Non-pigmented ciliary epithelial cell (primary cell): ENCODE measurements at regions not wholly inside any gene's neighbourhood (a gene's known extent, or its start where the extent isn't known, plus 50 kb on each side); places are given as distances from the start of the nearest gene placed in this dataset.
A peak's percentile ranks its signal among the peaks of the same experiment; 100 is the strongest.
"Not testable (repeated sequence)": the region's sequence is repeated elsewhere in the genome, so short reads cannot be mapped to it uniquely, and the experiment has no call there.

Experiments
- DNase-seq: peaks from one replicate; pipeline ENCODE4 v3.0.0-alpha.2; 2010; ENCODE audit warnings: low read depth

DNA sequence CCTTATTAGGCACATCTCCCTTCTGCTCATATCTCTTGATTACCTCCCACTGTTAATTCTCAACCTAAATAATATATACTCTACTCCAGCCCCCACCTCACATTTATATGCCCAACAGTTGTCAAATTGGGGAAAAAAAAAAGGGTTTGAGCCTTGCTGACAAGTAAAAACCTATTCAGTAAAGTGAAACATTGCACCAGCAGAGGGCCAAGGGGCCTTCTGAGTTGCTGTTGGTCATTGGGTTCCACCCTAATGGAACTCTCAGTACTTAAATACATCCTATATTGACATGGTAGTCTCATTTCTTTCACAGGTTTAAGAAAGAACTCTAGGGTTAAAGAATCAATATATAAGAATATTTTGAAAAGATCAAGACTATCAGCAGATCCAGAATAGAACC is 362.2 kb downstream of the SMARCA1 start:
- no peak for DNase-seq

DNA sequence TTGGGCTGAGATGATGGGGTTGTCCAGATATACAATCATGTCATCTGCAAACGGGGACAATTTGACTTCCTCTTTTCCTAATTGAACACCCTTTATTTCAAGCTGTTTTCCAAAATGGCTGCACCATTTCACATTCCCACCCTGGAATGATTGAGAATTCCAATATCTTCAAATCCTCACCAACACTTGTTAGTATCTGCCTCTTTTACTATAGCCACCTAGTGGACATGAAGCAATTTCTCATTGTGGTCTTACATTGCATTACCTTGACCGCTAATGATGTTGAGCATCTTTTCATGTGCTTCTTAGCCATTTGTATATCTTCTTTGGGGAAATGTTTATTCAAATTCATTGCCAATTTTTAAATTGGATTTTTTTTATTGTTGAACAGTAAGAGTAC is 364.8 kb downstream of the SMARCA1 start:
- DNase-seq: no peak

DNA sequence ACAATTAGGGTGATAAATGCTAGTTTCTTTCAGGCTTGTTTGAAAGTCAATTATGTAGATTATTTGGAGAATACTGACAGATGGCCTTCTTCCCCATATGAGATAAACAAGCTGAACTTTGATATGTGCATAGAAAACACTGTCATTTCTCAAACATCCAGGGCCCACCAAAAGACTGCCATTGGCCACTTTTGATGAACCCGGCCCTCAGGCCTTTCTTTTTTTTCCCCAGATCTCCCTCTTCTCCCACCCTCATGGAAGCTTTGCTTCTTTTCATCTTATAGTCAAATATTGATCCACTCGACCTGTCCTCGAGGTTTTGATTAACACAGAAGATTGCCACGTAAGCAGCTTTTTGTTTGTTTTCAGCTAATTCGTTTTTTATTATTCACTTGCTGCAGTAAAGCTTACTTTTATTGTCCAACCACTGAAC is 377.4 kb downstream of the SMARCA1 start:
- no peak for DNase-seq

DNA sequence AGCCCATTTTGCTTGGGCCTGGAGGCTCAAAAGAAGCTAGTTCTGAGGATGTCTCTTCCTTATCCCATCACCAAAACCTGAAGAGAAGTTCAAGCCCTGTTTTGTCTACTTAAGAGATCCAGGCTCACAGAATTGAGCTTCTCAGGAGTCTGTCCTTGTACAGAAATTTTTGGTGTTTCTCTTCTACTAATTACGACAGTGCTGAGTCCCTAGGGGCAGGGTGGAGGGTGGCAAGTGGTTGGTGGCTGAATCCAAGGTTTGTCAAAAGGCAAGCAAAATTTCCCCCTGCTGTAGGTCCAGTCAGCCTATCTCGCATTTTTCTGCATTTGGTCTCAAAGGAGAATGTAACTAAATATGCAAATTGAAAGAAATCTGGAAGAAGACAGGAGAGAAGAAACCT is 377.9 kb downstream of the SMARCA1 start:
- no peak for DNase-seq

DNA sequence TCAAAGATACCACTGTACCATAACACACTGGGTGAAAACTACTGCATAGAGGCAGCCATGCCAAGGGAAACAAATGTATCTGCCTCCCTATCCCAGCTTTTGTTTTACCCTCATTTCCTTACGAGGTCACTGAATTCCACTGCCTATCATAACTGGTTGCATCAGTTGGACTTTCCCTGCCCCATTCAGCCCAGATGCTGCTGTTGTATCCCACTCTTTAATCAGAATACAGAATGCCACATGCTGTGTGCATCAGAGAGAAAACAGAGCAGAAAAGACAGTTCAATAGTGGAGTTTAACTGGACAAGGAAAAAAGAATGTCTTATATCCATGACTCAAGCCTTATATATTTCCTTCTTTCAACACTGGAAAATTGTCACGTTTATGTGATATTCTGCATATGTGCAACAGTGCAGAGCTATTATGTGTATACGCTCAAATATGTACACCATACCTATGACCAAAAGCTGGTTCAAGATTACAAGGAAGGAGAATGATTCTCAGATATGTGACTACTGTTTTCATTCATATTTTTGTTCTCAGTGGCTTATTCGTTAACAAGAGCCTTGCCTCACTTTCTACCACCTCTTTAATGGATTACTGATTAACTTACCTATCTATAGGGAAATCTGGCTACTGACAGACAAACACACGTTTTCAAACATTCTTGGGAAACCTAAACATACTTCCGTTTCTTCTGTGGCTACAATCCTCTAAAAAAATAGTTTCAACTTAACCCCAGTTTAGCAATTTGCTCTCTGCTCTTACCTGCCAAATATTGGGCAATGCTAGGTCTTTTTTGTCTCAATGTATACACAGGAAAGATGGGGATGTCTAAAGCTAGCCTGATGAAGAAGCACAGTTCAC is 378.9 kb downstream of the SMARCA1 start:
- DNase-seq: peak; percentile 26

DNA sequence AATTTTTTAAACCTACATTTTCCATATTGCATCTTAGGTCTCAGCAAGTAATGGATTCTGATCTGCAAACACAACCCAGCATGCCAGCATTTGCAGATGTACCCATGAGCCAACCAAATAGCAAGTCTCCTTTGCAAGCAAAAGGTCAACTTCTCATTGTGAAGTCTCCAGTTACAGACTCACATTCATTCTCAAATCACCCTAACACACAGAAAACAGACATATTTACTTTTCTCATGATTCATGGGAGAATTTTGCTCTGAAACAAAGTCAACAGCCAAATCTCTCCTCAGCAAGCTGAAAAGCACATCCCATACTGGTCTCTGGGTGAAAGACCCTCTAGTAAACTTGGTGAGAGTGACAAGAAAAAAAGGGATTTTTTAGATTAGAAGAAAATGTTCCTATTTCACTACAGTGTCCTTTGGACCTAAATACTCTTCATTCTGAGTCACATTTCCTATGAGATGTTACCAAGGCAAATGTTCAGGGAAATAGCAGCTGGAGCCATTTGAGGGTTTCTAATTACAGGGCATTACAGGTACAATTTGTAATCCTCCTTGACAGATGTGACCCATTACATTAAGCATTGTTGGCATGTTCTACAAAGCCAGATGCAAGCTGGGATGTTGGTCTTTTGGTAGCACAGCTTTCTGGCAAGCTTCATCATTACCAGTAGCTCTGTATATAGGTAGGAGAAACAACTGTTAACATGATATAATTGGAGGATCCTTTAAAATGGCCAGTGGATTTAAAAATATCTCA is 383.3 kb downstream of the SMARCA1 start:
- DNase-seq: peak; percentile 17

DNA sequence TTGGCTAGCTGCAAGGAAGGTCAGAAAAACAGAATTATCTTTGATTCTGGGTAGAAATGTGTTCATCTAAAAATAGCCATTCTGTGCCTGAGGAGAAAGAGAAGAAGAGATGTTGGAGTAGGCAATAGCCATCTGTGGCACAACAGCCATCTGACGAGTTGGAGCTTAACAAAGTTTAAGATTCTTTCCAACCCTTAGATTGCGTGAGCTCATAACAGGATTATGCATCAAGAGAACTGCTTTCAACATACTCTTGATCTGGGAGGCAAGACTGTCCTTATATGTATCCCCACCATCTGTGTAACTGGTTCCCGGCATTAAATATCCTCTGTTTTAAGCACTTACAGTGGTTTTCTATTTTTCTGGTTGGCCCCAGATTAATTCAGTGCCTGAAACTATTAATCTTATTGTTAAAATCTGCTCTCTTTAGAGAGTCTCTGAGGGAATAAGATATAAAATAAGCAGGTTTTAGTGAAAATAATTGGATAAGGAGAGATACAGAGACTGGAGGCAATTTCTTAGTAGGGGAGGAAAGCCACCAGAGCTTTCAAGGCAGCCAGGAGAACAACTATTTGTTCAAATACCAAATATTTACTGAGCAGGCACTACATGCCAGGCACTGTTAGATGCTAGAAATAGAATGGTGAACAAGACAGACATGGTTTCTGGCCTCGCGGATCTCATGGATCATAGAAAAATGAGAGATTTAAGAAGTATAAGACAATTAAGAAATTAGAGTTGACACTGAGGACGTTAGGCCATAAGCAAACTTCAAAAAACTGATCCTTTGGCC is 398.0 kb downstream of the SMARCA1 start:
- DNase-seq: no peak

DNA sequence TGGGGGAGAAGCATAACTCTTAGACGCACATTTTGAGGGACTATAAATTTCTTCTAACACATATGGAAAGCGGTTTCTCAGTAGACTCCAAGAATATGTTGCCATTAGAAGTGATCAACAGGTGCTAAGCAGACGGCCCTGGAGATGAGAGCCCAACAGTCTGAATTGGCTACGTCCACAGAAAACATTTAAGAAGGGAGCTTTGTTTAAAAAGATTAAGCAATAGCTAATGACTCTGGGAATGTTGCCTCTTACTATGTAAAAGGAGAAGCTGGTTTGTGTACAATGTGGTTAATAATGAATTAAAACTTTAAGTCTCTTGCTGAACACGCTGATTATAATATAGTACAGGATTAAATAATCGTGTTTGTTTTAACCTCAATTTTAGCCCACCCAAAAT is 399.5 kb downstream of the SMARCA1 start:
- no peak for DNase-seq

DNA sequence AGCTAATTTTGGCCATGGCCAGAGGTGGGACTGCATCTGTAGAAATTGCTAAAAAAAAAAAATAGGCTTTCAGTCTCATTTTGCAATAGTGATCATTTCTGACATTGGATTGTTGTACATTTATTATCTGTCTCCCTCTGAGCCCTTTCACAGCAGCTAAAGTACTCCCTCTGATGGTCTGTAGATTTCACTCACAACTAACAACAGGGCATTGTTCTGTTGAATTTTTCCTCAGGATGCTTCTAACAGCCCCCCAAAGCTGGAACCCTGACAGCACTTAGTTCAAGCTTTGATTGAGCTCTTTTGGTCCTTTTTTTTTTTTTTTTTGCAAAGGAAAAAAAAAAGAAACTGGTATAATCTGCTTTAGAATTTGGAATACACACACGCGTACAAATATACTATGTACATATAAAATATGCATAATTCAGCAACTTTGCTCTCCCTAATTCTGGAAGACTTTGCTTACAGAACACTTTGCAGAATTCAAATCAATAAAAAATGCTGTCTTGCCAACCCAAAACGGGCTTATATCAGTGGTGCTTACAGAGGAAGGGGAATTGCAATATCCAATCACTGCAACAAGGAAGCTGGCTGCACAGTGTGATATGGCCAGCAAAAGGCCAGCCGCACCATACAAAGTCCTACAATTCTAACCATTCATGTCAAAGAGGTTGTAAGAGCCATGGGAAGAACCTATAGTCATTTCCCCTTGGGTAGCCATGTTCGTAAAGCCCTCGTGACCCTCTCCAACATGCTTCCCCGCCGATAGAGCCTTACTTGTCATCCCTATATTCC is 406.4 kb downstream of the SMARCA1 start:
- DNase-seq: no peak

DNA sequence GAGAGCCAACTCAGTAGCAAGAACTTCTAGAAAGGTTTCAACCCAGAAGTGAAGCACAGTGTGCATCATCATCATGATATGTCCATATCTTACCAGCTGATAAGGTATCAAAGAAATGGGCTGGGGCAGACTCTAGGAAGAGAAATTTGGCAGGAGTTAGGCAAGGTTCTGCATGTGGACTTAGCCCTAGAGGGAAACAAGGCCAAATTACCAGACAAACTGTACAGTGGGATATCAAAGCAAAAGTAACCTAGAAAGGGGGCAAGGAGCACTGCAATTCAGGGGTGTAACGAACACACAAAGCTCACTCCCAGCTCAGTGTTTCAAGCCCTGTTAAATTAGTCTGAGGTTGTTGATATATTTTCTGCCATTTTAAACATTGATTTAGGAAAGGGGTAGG is 407.4 kb downstream of the SMARCA1 start:
- DNase-seq: no peak

DNA sequence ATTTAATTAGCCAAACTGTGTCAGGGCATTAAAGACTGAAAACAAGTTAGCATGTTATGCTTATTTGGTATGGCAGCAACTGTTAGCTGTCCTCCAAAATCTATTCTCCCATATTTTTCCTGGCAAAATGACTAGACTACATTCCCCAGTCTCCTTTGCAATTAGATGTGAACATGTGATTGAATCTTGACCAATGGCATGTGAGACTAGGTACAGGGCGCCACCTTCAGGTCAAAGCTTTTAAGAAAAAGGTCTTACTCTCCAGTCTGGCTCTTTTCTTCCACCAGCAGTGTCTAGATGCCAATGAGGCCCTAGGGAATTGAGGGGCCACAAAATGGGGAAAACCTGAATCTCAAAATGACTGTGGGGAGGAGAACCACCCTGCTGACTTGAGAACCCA is 408.2 kb downstream of the SMARCA1 start:
- no peak for DNase-seq

DNA sequence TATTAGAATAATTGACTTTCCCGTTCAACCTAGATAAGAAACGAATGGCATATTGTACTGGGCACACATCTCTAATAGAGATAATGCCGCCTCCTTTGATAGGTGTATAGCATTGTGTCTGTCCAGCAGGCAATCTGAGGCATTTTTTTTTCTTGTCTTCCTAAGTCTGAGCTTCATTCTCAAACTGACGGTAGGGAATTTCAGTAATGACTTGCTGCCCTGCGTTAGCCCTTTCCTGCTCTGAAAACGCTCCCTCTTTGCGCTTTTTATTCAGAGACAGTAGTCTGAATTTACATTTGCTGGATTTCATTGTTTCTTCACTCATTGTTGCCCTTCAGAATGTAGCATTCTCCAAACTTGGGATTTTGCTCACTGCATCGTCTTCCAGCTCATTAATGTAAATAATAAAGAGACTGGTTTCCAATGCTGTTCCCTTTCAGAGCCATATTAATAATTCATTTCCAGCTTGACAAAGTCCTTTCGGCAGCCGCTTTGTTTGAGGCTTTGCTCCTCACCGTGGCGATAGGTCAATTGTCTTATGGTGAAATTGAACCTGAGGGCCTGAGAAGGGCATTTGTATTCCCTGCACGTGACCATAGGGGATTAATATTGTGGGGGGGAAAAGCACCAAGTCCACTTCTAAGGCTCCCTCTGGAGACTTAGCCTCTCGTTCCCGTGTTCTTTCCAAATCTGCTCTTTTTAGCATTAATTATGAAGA is 412.1 kb downstream of the SMARCA1 start:
- DNase-seq: no peak

DNA sequence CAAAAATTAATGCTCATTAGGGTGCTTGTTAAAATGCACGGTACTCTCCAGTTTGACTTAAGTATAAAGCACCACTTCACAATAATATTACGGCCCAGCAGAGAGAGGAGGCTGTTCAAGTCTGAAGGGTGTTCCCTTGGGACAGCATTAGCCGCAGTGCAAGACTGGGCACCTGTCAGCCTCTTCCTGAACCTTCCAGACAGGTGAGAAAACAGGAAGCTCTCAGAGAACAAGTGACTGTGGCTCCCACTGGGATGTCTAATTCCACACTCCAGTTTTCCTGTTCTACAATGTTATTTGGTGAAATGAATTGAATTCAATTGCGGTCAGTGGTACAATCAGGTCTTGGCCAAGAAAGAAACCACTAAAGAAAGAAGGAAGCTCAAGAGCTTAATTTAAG is 414.4 kb downstream of the SMARCA1 start:
- DNase-seq: no peak

DNA sequence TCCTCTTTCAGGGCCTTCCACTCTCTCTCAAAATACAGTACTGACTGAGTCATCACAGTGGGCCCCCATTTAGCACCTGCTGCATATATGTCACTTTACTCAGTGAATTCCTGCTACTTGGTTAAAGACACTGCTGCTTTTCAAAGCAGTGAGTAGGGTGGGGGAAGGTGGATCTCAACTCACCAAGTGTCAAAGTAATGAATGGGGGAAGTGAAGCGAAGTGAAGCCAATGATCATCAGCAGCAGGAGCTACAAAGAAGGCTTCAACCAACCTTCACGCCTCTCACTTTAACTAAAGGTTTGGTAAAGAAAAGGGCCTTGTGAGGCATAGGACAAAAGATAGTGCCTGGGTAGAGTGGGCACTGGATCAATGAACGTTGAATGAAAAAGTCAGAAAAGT is 424.1 kb downstream of the SMARCA1 start:
- no peak for DNase-seq

DNA sequence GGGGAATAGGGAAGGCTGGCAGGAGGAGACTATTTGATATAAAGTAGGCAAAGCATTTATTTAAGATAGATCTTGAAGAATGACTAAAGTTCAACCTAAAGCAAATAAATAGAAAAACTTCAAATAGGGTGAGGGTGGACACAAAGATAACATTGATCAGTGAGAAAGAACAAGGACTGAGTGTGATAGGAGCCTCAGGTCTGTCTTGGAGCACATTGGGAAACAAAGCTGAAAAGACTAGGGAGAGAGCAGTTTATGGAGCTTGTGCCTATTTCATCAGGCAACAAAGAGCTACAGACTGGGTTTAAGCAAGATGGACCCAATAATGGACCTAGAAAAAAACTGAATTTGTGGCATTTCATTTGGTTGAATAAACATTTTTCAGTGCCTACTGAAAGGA is 425.6 kb downstream of the SMARCA1 start:
- no peak for DNase-seq

DNA sequence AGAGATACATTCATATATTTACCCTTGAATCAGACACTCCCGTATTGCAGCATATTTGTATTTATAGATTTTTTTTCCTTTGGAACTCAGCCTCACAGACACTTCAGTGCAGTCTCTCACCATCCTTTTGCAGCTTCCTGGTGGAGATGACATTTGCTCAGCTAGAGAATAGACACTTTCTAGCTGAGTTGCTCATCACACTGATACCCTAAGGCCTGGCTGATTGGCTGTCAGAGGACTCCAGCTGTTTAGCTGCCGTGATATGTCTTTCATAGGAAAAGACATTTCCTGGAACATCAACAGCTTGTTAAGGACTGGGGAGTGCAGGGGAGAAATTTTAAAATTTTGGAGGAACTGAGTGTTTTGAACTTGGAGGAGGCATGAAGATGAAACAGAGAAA is 429.6 kb downstream of the SMARCA1 start:
- no peak for DNase-seq

DNA sequence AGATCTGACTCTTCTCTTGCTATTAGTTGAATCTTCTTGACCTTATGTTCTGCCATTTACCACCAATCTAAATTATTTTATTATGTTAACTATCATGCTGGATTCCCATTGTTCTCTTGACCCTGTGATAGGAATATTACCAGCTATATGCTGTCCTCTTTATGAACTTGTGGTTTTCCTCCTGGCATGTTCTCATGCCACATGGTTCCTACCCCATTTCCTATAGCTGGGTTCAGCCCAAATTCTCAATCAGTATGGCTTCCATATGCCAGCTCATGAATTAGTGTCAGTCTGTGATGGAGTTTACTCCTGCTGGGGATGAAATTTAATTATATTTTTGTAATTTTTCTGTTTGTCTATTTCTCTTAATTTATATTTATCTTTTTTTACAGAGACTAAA is 430.5 kb downstream of the SMARCA1 start:
- no peak for DNase-seq

DNA sequence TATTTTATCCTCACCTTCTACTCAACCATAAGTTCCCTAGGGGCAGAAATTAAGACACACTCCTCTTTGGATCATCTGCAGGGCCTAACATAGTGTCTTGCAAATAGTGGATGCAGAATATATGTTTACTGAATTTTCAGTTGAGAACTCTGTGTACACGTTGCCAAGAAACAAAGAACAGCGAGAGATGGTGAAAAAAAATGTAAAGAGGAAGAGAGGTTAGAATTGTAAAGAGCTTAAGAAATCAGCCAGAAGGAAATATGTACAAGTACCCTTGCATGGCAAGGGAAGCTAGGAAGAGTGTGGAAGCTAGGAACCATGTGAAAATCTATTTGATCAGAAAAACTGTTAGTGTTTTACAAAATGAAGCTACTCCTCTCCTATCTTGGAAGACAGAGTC is 431.0 kb downstream of the SMARCA1 start:
- DNase-seq: no peak

DNA sequence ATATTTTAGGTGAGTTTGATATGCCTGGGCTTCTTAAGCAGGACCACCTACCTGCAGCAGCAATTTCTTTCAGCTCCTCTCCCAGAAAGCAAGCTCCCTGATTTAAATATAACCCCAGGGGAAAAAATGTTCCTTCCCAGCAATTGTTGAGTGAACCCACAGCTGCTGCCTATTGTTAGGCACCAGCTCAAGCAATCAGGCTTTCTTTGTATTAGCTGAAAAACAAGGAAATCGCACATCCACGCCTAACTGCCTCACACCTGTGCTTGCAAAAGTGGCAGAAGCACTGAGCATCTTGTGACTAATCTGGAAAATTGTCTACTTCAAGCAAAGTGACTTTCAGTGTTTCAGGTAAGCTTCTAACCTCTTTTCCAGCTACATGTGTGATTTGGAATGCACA is 432.2 kb downstream of the SMARCA1 start:
- no peak for DNase-seq

DNA sequence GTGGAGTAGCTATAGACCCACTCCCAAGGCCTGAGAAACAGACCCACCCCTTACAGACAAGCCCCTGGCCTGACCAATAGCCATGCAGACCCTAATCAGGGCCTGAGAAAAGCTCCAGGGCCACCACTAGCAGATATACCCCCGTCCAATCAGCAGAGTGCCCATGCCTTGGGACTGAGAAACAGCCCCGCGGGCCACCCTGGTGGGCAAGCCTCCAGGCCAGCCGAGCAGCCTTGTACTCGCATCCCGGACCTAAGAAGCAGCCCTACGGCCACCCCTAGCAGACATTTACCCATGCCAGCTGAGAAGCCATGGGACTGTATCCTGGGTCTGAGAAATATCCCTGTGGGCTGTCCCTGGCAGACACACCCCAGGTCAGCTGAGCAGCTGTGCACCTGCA is 436.5 kb downstream of the SMARCA1 start:
- no peak for DNase-seq

DNA sequence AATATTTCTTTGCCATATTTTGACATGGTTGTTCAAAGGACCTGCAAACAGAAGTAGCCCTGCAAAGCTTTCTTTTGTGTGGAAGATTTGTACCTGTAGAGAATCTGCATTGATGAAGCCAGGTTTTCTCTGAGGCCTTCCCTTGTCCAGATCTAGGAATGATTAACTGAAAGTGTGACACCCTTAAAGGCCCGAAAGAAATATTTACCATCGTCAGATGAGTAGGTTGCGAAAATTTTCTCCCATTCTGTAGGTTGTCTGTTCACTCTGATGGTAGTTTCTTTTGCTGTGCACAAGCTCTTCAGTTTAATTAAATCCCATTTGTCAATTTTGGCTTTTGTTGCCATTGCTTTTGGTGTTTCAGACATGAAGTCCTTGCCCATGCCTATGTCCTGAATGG is 439.0 kb downstream of the SMARCA1 start:
- DNase-seq: not testable (repeated sequence)
